GM12872 (cell line): ENCODE measurements at regions not wholly inside any gene's neighbourhood (a gene's known extent, or its start where the extent isn't known, plus 50 kb on each side); places are given as distances from the start of the nearest gene placed in this dataset.

Source experiments
- CTCF ChIP-seq: IDR thresholded peaks from 3 replicates; pipeline ENCODE4 v1.5.1; 2011; ENCODE audit warnings: low read depth, mild to moderate bottlenecking, low read length, moderate library complexity; ENCODE audit not compliant: insufficient read depth

- TF ChIP-seq CTCF: no peak
Measured at GRCh38 chr21:27251752-27252151, 284.9 kb upstream of the ADAMTS5 start.

GRCh38 chr21:27250366-27250765 lies 283.5 kb upstream of the ADAMTS5 start:
- TF ChIP-seq CTCF: no peak

GRCh38 chr21:27248814-27249213 lies 281.9 kb upstream of the ADAMTS5 start:
- no peak for TF ChIP-seq CTCF

GRCh38 chr21:27246741-27247140 lies 279.9 kb upstream of the ADAMTS5 start:
- no peak for TF ChIP-seq CTCF

- no peak for TF ChIP-seq CTCF
Measured at GRCh38 chr21:27244776-27245175, 277.9 kb upstream of the ADAMTS5 start.

- TF ChIP-seq CTCF: no peak
Measured at GRCh38 chr21:27244352-27244751, 277.5 kb upstream of the ADAMTS5 start.

GRCh38 chr21:27240839-27241238 lies 274.0 kb upstream of the ADAMTS5 start:
- no peak for TF ChIP-seq CTCF
